K562 (cell line): ENCODE measurements at regions not wholly inside any gene's neighbourhood (a gene's known extent, or its start where the extent isn't known, plus 50 kb on each side); places are given as distances from the start of the nearest gene placed in this dataset.

Experiments used
- ATAC-seq: fragments of 200-7000 bp; cut with Tn5 transposase; 3 replicates; pipeline ENCODE4 v1.9.1; 2020; ENCODE audit warnings: moderate library complexity
- BruUV-seq: library from RNA; stranded (reverse); fragments of 400-500 nt; replicated peaks from 2 replicates; lab custom pipeline; 2021; lab: Mats Ljungman, UMichigan
- CTCF ChIA-PET: fragments of 300-600 bp; formaldehyde crosslinking; extraction: SDS; loops from one replicate; lab custom pipeline; 2021; ENCODE audit warnings: low intra/inter-chr PET ratio; lab: Yijun Ruan, JAX
- POLR2A ChIA-PET: fragments of 300-600, 350-650 bp; sonication (Branson Sonifier 250); formaldehyde crosslinking; extraction: SDS; loops from one replicate; lab custom pipeline; 2021; ENCODE audit warnings: antibody characterized with exemption, inconsistent platforms; lab: Yijun Ruan, JAX
- DNase-seq, 4 experiments: peaks; one replicate each; pipeline versions ENCODE4 v3.0.0 to v3.0.0-alpha.2; 2011 to 2018; ENCODE audit warnings: low spot score in 3 of 4, mixed read lengths in 3 of 4; ENCODE audit errors: extremely low read depth in 1 of 4
- FAIRE-seq: peaks from 2 replicates; lab custom pipeline; 2011; peaks lifted over from hg19 to GRCh38; lab: Jason Lieb, UNC
- H2AFZ ChIP-seq: 2 replicates; pipeline ENCODE4 v1.6.0; 2011; ENCODE audit warnings: low read depth, low read length, control low read depth, inconsistent platforms
- H3K27ac ChIP-seq: fragments of 200-600 bp; 3 replicates; pipeline ENCODE4 v1.8.0; 2011; ENCODE audit warnings: low read depth, mild to moderate bottlenecking, control low read depth, inconsistent platforms, low read length, moderate library complexity, mixed read lengths; ENCODE audit errors: extremely low read depth
- H3K27me3 ChIP-seq, 2 experiments: fragments of 300-600 bp in 1 of 2; 2 replicates in 1 of 2; 3 replicates in 1 of 2; pipeline versions ENCODE4 v1.6.0 to v1.8.0; 2011; ENCODE audit warnings: inconsistent platforms in 2 of 2, low read length in 2 of 2, mild to moderate bottlenecking in 1 of 2, mixed read lengths in 1 of 2, moderate library complexity in 1 of 2; ENCODE audit not compliant: control insufficient read depth in 2 of 2, insufficient read depth in 2 of 2
- H3K36me3 ChIP-seq: fragments of 300-600 bp; 3 replicates; pipeline ENCODE4 v1.8.0; 2011; ENCODE audit warnings: mild to moderate bottlenecking, low read length, inconsistent platforms; ENCODE audit not compliant: control insufficient read depth, insufficient read depth
- H3K4me1 ChIP-seq, 2 experiments: fragments of 200-600 bp in 1 of 2; replicated peaks in 1 of 2; 2 replicates in 1 of 2; 3 replicates in 1 of 2; pipeline versions ENCODE4 v1.5.1 to v1.8.0; 2011; ENCODE audit warnings: inconsistent platforms in 2 of 2, low read length in 2 of 2, mild to moderate bottlenecking in 1 of 2, mixed read lengths in 1 of 2, moderate library complexity in 1 of 2; ENCODE audit not compliant: control insufficient read depth in 2 of 2, insufficient read depth in 2 of 2
- H3K4me2 ChIP-seq: 2 replicates; pipeline ENCODE4 v1.6.1; 2011; ENCODE audit warnings: low read length, control low read depth, inconsistent platforms, mixed read lengths; ENCODE audit not compliant: insufficient read depth
- H3K4me3 ChIP-seq: fragments of 200-600 bp; sonication (generic), shearing (Covaris generic); 2 replicates; pipeline ENCODE4 v1.5.1; 2016; ENCODE audit warnings: control low read depth, inconsistent platforms
- H3K79me2 ChIP-seq: fragments of 200-600 bp; 3 replicates; pipeline ENCODE4 v1.8.0; 2011; ENCODE audit warnings: low read length, inconsistent platforms; ENCODE audit not compliant: control insufficient read depth, insufficient read depth
- H3K9ac ChIP-seq, 2 experiments: 2 replicates each; pipeline versions ENCODE4 v1.6.0 to v1.6.1; 2011; ENCODE audit warnings: low read depth in 2 of 2, low read length in 2 of 2, control low read depth in 1 of 2, inconsistent platforms in 1 of 2, mild to moderate bottlenecking in 1 of 2, mixed read lengths in 1 of 2; ENCODE audit not compliant: insufficient read depth in 1 of 2
- H3K9me1 ChIP-seq: one replicate; pipeline ENCODE4 v1.6.0; 2011; ENCODE audit warnings: inconsistent platforms, mild to moderate bottlenecking, low read length, moderate library complexity; ENCODE audit not compliant: control insufficient read depth, insufficient read depth
- H3K9me3 ChIP-seq: replicated peaks from 2 replicates; pipeline ENCODE4 v1.5.1; 2011; ENCODE audit warnings: low read depth, low read length, inconsistent platforms; ENCODE audit not compliant: control insufficient read depth, insufficient read depth
- H4K20me1 ChIP-seq: replicated peaks from 2 replicates; pipeline ENCODE4 v1.6.1; 2011; ENCODE audit warnings: low read length, inconsistent platforms, mixed read lengths; ENCODE audit not compliant: control insufficient read depth, insufficient read depth
- CBFB ChIP-seq: sonication (generic); formaldehyde crosslinking; IDR thresholded peaks from 2 replicates; pipeline ENCODE4 v1.4.0; 2020; ENCODE audit warnings: mild to moderate bottlenecking, missing genetic modification reagents
- HDAC3 ChIP-seq: fragments of 450-650 bp; IDR thresholded peaks from 2 replicates; pipeline ENCODE4 v1.6.1; 2018; ENCODE audit warnings: borderline replicate concordance, mild to moderate bottlenecking, moderate library complexity; ENCODE audit not compliant: partially characterized antibody
- RAD21 ChIP-seq, 2 experiments: fragments of 250-450 bp in 1 of 2; fragments of 450-650 bp in 1 of 2; sonication (Bioruptor Pico) in 1 of 2; formaldehyde crosslinking in 1 of 2; IDR thresholded peaks in 1 of 2; conservative IDR thresholded peaks in 1 of 2; 2 replicates each; pipeline versions ENCODE4 v1.4.0 to v1.8.0; 2020 to 2022; ENCODE audit warnings: mild to moderate bottlenecking in 2 of 2, moderate library complexity in 1 of 2
- THAP7 ChIP-seq: fragments of 250-450 bp; sonication (Bioruptor Pico); IDR thresholded peaks from 2 replicates; pipeline ENCODE4 v1.5.0; 2021
- ZNF146 ChIP-seq: IDR thresholded peaks from one replicate; pipeline ENCODE4 v1.6.1; 2018; ENCODE audit warnings: missing compliant biosample characterization; ENCODE audit not compliant: unreplicated experiment
- ZNF316 ChIP-seq: fragments of 450-650 bp; IDR thresholded peaks from 2 replicates; pipeline ENCODE4 v1.6.1; 2016
- ZNF449 ChIP-seq: fragments of 250-450 bp; sonication (Bioruptor Pico); IDR thresholded peaks from 2 replicates; pipeline ENCODE4 v1.8.0; 2022; ENCODE audit warnings: moderate library complexity, mild to moderate bottlenecking, inconsistent platforms
- WGBS: fragments of 100-300 bp; shearing (Covaris generic); methylation state at CpG from one replicate; pipeline ENCODE4 v1.1.6; 2016; ENCODE audit warnings: low coverage, mixed read lengths; ENCODE audit not compliant: insufficient coverage; ENCODE audit errors: missing lambda C conversion rate; 5-methylcytosine and 5-hydroxymethylcytosine counted together
- in situ Hi-C: fragments of 300-500 bp; cut with MboI; formaldehyde crosslinking; loops from 4 replicates; pipeline ENCODE4 v1.15.0; 2018; ENCODE audit warnings: inconsistent platforms, mixed read lengths
- intact Hi-C: fragments of 100-400 bp; cut with micrococcal nuclease; formaldehyde crosslinking; loops from 2 replicates; pipeline ENCODE4 v1.14.2; 2022

DNA sequence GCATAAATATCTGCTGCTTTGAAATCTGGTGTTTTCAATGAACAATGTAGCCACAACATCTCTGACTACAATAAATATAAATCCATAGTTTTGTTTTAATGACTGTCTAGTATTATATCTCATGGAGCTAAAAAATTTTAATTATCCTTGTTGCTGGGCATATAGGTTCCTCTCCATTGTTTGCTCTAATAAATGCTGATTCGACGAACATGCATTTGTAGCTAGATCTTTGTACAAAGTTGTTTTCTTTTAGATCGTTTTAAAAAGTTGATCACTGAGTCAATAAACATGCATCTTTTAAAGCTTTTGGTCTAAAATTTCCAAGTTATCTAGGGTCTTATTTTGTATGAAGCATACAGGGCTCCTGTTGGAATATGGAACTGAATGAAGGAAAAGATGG, 130.5 kb upstream of the GPR101 start:
- no peak overlapping the region for H3K27ac ChIP-seq
- in situ Hi-C loops, result no loop called here
- ChIA-PET POLR2A (no interaction called here), CTCF (no interaction called here)
- TF ChIP-seq ZNF316, result peak; percentile 7; the same call in 1 of the 2 replicates
- no peak for TF ChIP-seq ZNF146 (CRISPR knock-in tag)
- no peak for TF ChIP-seq CBFB (CRISPR knock-in tag)
- no peak for TF ChIP-seq THAP7 (CRISPR knock-in tag)
- no peak for TF ChIP-seq HDAC3
- no peaks in the 10 kb centered on the region for H3K9me1 ChIP-seq
- no peak overlapping the region for H3K9ac ChIP-seq
- no TSS peak for BruUV-seq
- no peak overlapping the region for H3K4me3 ChIP-seq
- H3K79me2 ChIP-seq, result no peaks in the 10 kb centered on the region
- intact Hi-C loops, result no loop called here
- ATAC-seq, result no peak
- H3K4me2 ChIP-seq, result no peak overlapping the region
- H3K9me3 ChIP-seq, result no peaks in the 10 kb centered on the region
- DNase-seq, result no peak
- H4K20me1 ChIP-seq, result no peaks in the 10 kb centered on the region
- H3K27me3 ChIP-seq, result no peaks in the 10 kb centered on the region
- H2AFZ ChIP-seq, result no peak overlapping the region
- H3K4me1 ChIP-seq, result no peaks in the 10 kb centered on the region
- WGBS, result 6% methylated on average over 3 of the region's 3 CpGs
- no peaks in the 10 kb centered on the region for H3K36me3 ChIP-seq
- no peak for FAIRE-seq

DNA sequence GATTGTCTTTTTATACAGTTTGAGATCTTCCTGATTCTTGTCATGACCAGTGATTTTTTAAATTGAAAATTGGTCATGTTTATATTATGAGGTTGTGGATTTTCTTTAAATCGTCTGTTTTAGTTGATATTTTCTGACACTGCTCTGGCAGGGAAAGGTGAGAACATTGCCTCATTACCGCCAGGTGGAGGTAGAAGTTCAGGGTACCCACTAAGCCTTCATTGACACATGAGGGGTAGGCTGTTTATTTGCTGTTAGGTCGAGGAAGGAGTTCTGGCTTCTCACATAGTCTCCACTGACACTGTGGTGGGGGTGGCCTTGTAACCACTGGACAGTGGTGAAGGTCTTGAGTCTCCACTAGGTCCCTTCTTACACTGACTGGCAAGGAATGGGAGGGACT, 117.6 kb upstream of the GPR101 start:
- ChIA-PET POLR2A (no interaction called here), CTCF (interaction anchor here (0.6 kb wide), 1 partner anchor 774 kb away, joined by 3 read pairs; no protein-coding TSS in a partner anchor)
- no peaks in the 10 kb centered on the region for H3K9me3 ChIP-seq
- no peak for TF ChIP-seq ZNF449
- peak in 1 of 2 experiments; percentile 15; a peak in 1 of 4 replicates for TF ChIP-seq RAD21 (CRISPR knock-in tag; conservative IDR thresholded peaks at IDR 0.05 in 1 of 2, IDR thresholded peaks at IDR 0.05 in 1 of 2)
- H3K4me2 ChIP-seq, result no peak overlapping the region
- H3K27me3 ChIP-seq, result no peaks in the 10 kb centered on the region
- H3K9ac ChIP-seq, result no peak overlapping the region
- DNase-seq, result no peak
- in situ Hi-C loops (no loop called here), intact Hi-C loops (no loop called here)
- H4K20me1 ChIP-seq, result no peaks in the 10 kb centered on the region
- no peaks in the 10 kb centered on the region for H3K79me2 ChIP-seq
- H3K36me3 ChIP-seq, result no peaks in the 10 kb centered on the region
- H3K27ac ChIP-seq, result no peak overlapping the region
- no peak for FAIRE-seq
- no TSS peak for BruUV-seq
- no peaks in the 10 kb centered on the region for H3K4me1 ChIP-seq
- no peak for ATAC-seq
- H3K4me3 ChIP-seq, result no peak overlapping the region
- no peak overlapping the region for H2AFZ ChIP-seq
- no peaks in the 10 kb centered on the region for H3K9me1 ChIP-seq
- WGBS, result 0% methylated on average over 3 of the region's 3 CpGs
